Upper lobe of left lung (tissue), 4 donors: ENCODE measurements at regions not wholly inside any gene's neighbourhood (a gene's known extent, or its start where the extent isn't known, plus 50 kb on each side); places are given as distances from the start of the nearest gene placed in this dataset.

ENCODE experiments used
- POLR2A ChIP-seq, 4 donors: fragments of 450-650 bp; IDR thresholded peaks; one replicate each; pipeline ENCODE4 v1.5.1; 2016 to 2017; ENCODE audit warnings: antibody characterized with exemption in 4 of 4, mild to moderate bottlenecking in 2 of 4
- TF ChIP-seq, protein P1 (sequence below), 6 experiments: fragments of 450-650 bp in 4 of 6; fragments of 200-600 bp in 2 of 6; sonication (generic) in 2 of 6; IDR thresholded peaks; one replicate each; pipeline ENCODE4 v1.5.1; 2016 to 2019; ENCODE audit warnings: antibody characterized with exemption in 6 of 6

DNA sequence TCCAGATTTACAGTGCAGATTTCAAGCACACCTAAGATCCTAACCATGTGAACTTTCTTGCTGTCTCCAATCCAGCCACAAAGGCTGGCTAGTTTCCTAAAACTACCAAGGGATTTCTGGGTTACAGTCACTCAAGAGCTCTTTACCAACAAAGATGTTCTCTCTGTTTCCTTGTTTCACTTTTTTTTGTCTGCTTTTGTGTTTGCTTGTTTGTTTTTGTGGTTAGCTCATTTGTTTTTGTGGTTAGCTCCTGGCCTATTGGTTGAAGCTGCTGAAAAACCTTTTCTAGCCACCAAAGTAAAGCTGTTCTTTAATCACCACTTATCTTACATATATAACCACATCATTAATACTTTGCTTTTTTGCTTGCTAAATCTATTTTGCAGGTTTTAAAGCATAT, 642.5 kb upstream of the GALNTL6 start:
- TF ChIP-seq, protein P1, sequence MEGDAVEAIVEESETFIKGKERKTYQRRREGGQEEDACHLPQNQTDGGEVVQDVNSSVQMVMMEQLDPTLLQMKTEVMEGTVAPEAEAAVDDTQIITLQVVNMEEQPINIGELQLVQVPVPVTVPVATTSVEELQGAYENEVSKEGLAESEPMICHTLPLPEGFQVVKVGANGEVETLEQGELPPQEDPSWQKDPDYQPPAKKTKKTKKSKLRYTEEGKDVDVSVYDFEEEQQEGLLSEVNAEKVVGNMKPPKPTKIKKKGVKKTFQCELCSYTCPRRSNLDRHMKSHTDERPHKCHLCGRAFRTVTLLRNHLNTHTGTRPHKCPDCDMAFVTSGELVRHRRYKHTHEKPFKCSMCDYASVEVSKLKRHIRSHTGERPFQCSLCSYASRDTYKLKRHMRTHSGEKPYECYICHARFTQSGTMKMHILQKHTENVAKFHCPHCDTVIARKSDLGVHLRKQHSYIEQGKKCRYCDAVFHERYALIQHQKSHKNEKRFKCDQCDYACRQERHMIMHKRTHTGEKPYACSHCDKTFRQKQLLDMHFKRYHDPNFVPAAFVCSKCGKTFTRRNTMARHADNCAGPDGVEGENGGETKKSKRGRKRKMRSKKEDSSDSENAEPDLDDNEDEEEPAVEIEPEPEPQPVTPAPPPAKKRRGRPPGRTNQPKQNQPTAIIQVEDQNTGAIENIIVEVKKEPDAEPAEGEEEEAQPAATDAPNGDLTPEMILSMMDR (IDR thresholded peaks at IDR 0.05), result no peak
- no peak for TF ChIP-seq POLR2A (IDR thresholded peaks at IDR 0.05)
